Testis (tissue), 2 donors: ENCODE measurements at regions not wholly inside any gene's neighbourhood (a gene's known extent, or its start where the extent isn't known, plus 50 kb on each side); places are given as distances from the start of the nearest gene placed in this dataset.

Experiments used
- POLR2A ChIP-seq: fragments of 450-650 bp; IDR thresholded peaks from one replicate; pipeline ENCODE4 v1.6.1; 2017; ENCODE audit warnings: antibody characterized with exemption, mild to moderate bottlenecking, moderate library complexity
- TF ChIP-seq, protein P1 (sequence below), 3 experiments: fragments of 450-650 bp in 2 of 3; fragments of 200-600 bp in 1 of 3; sonication (generic) in 1 of 3; IDR thresholded peaks; one replicate each; pipeline ENCODE4 v1.5.1; 2016 to 2019; ENCODE audit warnings: antibody characterized with exemption in 3 of 3, mild to moderate bottlenecking in 2 of 3, moderate library complexity in 1 of 3

DNA sequence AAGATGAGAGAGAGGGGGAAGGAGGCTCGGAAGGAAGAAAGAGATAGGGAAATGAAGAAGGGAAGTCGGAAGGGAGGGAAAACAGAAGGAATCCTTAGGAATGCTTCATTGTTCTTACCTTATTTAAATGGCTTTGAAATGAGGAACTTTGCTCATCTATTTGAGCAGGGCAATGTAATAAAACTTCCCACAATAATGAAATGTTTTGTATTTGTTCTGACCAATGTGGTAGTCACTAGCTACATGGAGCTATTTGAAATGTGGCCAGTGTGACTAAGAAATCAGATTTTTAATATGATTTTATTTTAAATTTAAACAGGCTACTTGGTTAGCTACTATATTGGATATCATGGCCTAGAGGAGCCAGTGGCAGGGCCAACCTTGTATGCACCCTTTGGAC lies 510.6 kb downstream of the HTR7 start:
- TF ChIP-seq POLR2A = no peak
- TF ChIP-seq, protein P1, sequence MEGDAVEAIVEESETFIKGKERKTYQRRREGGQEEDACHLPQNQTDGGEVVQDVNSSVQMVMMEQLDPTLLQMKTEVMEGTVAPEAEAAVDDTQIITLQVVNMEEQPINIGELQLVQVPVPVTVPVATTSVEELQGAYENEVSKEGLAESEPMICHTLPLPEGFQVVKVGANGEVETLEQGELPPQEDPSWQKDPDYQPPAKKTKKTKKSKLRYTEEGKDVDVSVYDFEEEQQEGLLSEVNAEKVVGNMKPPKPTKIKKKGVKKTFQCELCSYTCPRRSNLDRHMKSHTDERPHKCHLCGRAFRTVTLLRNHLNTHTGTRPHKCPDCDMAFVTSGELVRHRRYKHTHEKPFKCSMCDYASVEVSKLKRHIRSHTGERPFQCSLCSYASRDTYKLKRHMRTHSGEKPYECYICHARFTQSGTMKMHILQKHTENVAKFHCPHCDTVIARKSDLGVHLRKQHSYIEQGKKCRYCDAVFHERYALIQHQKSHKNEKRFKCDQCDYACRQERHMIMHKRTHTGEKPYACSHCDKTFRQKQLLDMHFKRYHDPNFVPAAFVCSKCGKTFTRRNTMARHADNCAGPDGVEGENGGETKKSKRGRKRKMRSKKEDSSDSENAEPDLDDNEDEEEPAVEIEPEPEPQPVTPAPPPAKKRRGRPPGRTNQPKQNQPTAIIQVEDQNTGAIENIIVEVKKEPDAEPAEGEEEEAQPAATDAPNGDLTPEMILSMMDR (IDR thresholded peaks at IDR 0.05) = no peak
